Panc1 (cell line): ENCODE measurements at regions not wholly inside any gene's neighbourhood (a gene's known extent, or its start where the extent isn't known, plus 50 kb on each side); places are given as distances from the start of the nearest gene placed in this dataset.

Source experiments
- CTCF ChIP-seq: fragments of 450-650 bp; IDR thresholded peaks from 2 replicates; pipeline ENCODE4 v1.5.1; 2017; ENCODE audit warnings: mild to moderate bottlenecking
- SIN3A ChIP-seq: IDR thresholded peaks from 2 replicates; pipeline ENCODE4 v1.6.1; 2012; ENCODE audit warnings: low read depth, mild to moderate bottlenecking, low read length, moderate library complexity, borderline replicate concordance; ENCODE audit not compliant: insufficient read depth

DNA sequence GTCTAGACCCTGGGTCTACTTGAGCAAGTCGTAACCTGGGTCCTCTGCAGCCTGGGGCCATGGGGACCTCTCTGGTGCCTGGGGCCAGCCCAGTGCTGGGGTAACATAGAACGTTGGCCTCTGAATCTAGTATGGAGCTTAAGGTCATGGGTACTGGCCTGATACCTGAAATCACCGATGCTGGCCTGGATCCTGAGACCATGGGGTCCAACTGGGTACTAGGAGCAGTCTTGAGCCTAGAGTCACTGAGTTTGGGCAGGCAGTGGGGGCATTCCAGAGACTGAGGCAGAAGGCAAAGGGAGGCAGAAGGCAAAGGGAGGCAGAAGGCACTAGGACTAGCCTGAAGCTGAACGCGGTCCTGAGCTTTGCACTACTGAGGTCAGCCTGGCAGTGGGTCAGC, 1121.1 kb upstream of the PRR20A start:
- TF ChIP-seq CTCF (no peak), SIN3A (no peak)
